Esophagus muscularis mucosa (tissue), 4 donors: ENCODE measurements at regions not wholly inside any gene's neighbourhood (a gene's known extent, or its start where the extent isn't known, plus 50 kb on each side); places are given as distances from the start of the nearest gene placed in this dataset.

Experiments used
- DNase-seq: peaks from one replicate; pipeline ENCODE4 v3.0.0-alpha.2; 2017; ENCODE audit errors: extremely low spot score
- H3K27ac ChIP-seq, 4 donors: fragments of 200-600 bp; sonication (generic); replicated peaks in 1 of 4; 1 replicate in 3 of 4; 2 replicates in 1 of 4; pipeline ENCODE4 v1.5.1; 2016 to 2019; ENCODE audit warnings: mild to moderate bottlenecking in 1 of 4
- H3K27me3 ChIP-seq, 4 donors: fragments of 200-600 bp; sonication (generic); one replicate each; pipeline versions ENCODE4 v1.5.1 to v1.6.0; 2016 to 2019
- H3K36me3 ChIP-seq, 4 donors: fragments of 200-600 bp; sonication (generic); one replicate each; pipeline ENCODE4 v1.5.1; 2016 to 2019
- H3K4me1 ChIP-seq, 4 donors: fragments of 200-600 bp; sonication (generic); one replicate each; pipeline ENCODE4 v1.5.1; 2016 to 2019
- H3K4me3 ChIP-seq, 4 donors: fragments of 200-600 bp; sonication (generic); 1 replicate in 2 of 4; 2 replicates in 2 of 4; pipeline ENCODE4 v1.5.1; 2016 to 2019; ENCODE audit warnings: mild to moderate bottlenecking in 4 of 4, moderate library complexity in 1 of 4
- H3K9me3 ChIP-seq, 4 donors: fragments of 200-600 bp; sonication (generic); 1 replicate in 3 of 4; 2 replicates in 1 of 4; pipeline ENCODE4 v1.5.1; 2016 to 2019
- CTCF ChIP-seq, 3 experiments: fragments of 200-600 bp in 2 of 3; fragments of 450-650 bp in 1 of 3; sonication (generic) in 2 of 3; IDR thresholded peaks; one replicate each; pipeline ENCODE4 v1.5.1; 2017 to 2019; ENCODE audit warnings: antibody characterized with exemption in 3 of 3, mild to moderate bottlenecking in 2 of 3, moderate library complexity in 1 of 3
- EP300 ChIP-seq: sonication (generic); formaldehyde crosslinking; IDR thresholded peaks from one replicate; pipeline ENCODE4 v1.6.1; 2017; ENCODE audit warnings: antibody characterized with exemption
- POLR2A ChIP-seq: fragments of 450-650 bp; IDR thresholded peaks from one replicate; pipeline ENCODE4 v1.6.1; 2017; ENCODE audit warnings: antibody characterized with exemption, moderate library complexity, mild to moderate bottlenecking, low read depth
- POLR2AphosphoS5 ChIP-seq, 2 donors: sonication (generic); formaldehyde crosslinking; IDR thresholded peaks; one replicate each; pipeline ENCODE4 v1.6.1; 2017; ENCODE audit warnings: antibody characterized with exemption in 2 of 2
- WGBS: methylation state at CpG from one replicate; pipeline ENCODE4 v1.1.5; 2018; 5-methylcytosine and 5-hydroxymethylcytosine counted together
- intact Hi-C: fragments of 100-400 bp; cut with DNase I; formaldehyde crosslinking; loops from one replicate; pipeline ENCODE4 v1.15.1; 2023

- no peak overlapping the region for H3K4me3 ChIP-seq
- intact Hi-C loops: no loop called here
- TF ChIP-seq CTCF (IDR thresholded peaks at IDR 0.05) (no peak), EP300 (no peak), POLR2AphosphoS5 (IDR thresholded peaks at IDR 0.05) (no peak), POLR2A (no peak)
- no peak for DNase-seq
- H3K36me3 ChIP-seq: no peaks in the 10 kb centered on the region
- no peaks in the 10 kb centered on the region for H3K9me3 ChIP-seq
- no peak overlapping the region for H3K27ac ChIP-seq
- peaks cover 0 to 11% (median 3%) of the 10 kb centered on the region in 4 donors for H3K4me1 ChIP-seq
- no peaks in the 10 kb centered on the region for H3K27me3 ChIP-seq
Measured at GRCh38 chr10:9656386-9656785, 1361.3 kb upstream of the CELF2 start.

GRCh38 chr10:9656996-9657395, 1360.7 kb upstream of the CELF2 start:
- intact Hi-C loops: no loop called here
- H3K4me1 ChIP-seq: peaks cover 0 to 11% (median 3%) of the 10 kb centered on the region in 4 donors
- no peak overlapping the region for H3K27ac ChIP-seq
- 44% methylated on average over 1 of the region's 1 CpG for WGBS
- H3K9me3 ChIP-seq: no peaks in the 10 kb centered on the region
- no peaks in the 10 kb centered on the region for H3K36me3 ChIP-seq
- no peak for TF ChIP-seq POLR2AphosphoS5 (IDR thresholded peaks at IDR 0.05)
- TF ChIP-seq EP300: no peak
- no peak for TF ChIP-seq POLR2A
- no peak for TF ChIP-seq CTCF (IDR thresholded peaks at IDR 0.05)
- H3K27me3 ChIP-seq: no peaks in the 10 kb centered on the region
- no peak overlapping the region for H3K4me3 ChIP-seq
- no peak for DNase-seq

GRCh38 chr10:9657530-9657929, 1360.1 kb upstream of the CELF2 start:
- intact Hi-C loops: no loop called here
- 24% methylated on average over 2 of the region's 2 CpGs for WGBS
- H3K9me3 ChIP-seq: peaks cover 0 to 3% (median 0%) of the 10 kb centered on the region in 4 donors
- H3K36me3 ChIP-seq: no peaks in the 10 kb centered on the region
- H3K27me3 ChIP-seq: no peaks in the 10 kb centered on the region
- H3K4me3 ChIP-seq: no peak overlapping the region
- H3K27ac ChIP-seq: no peak overlapping the region
- no peak for DNase-seq
- no peak for TF ChIP-seq EP300
- peaks cover 0 to 11% (median 3%) of the 10 kb centered on the region in 4 donors for H3K4me1 ChIP-seq

GRCh38 chr10:9668411-9668810, 1349.3 kb upstream of the CELF2 start:
- no peaks in the 10 kb centered on the region for H3K4me1 ChIP-seq
- TF ChIP-seq CTCF (IDR thresholded peaks at IDR 0.05) (no peak), POLR2AphosphoS5 (IDR thresholded peaks at IDR 0.05) (no peak), POLR2A (no peak), EP300 (no peak)
- DNase-seq: no peak
- H3K27me3 ChIP-seq: no peaks in the 10 kb centered on the region
- intact Hi-C loops: no loop called here
- WGBS: 88% methylated on average over 3 of the region's 3 CpGs
- no peaks in the 10 kb centered on the region for H3K9me3 ChIP-seq
- H3K36me3 ChIP-seq: no peaks in the 10 kb centered on the region
- no peak overlapping the region for H3K4me3 ChIP-seq
- no peak overlapping the region for H3K27ac ChIP-seq

GRCh38 chr10:9670911-9671310, 1346.8 kb upstream of the CELF2 start:
- Histone ChIP-seq H3K9me3 (no peaks in the 10 kb centered on the region), H3K4me1 (no peaks in the 10 kb centered on the region), H3K4me3 (no peak overlapping the region), H3K27me3 (no peaks in the 10 kb centered on the region), H3K27ac (no peak overlapping the region), H3K36me3 (no peaks in the 10 kb centered on the region)
- no peak for DNase-seq
- TF ChIP-seq CTCF (IDR thresholded peaks at IDR 0.05): no peak
- intact Hi-C loops: no loop called here
- 86% methylated on average over 3 of the region's 3 CpGs for WGBS
